Ascending aorta (tissue), 2 donors: ENCODE measurements at regions not wholly inside any gene's neighbourhood (a gene's known extent, or its start where the extent isn't known, plus 50 kb on each side); places are given as distances from the start of the nearest gene placed in this dataset.

Experiments
- DNase-seq, 2 donors: peaks; one replicate each; pipeline ENCODE4 v3.0.0-alpha.2; 2019; ENCODE audit warnings: low spot score in 2 of 2
- H3K27ac ChIP-seq, 2 donors: fragments of 200-600 bp; sonication (generic); one replicate each; pipeline ENCODE4 v1.5.1; 2016 to 2017; ENCODE audit warnings: mild to moderate bottlenecking in 1 of 2
- H3K27me3 ChIP-seq: fragments of 200-600 bp; sonication (generic); one replicate; pipeline ENCODE4 v1.5.1; 2017
- H3K36me3 ChIP-seq, 2 donors: fragments of 200-600 bp; sonication (generic); one replicate each; pipeline ENCODE4 v1.5.1; 2016
- H3K4me1 ChIP-seq, 2 donors: fragments of 200-600 bp; sonication (generic); one replicate each; pipeline ENCODE4 v1.5.1; 2016 to 2017; ENCODE audit warnings: mild to moderate bottlenecking in 1 of 2
- H3K4me3 ChIP-seq, 2 donors: fragments of 200-600 bp; sonication (generic); one replicate each; pipeline ENCODE4 v1.5.1; 2016 to 2017; ENCODE audit warnings: mild to moderate bottlenecking in 1 of 2
- H3K9me3 ChIP-seq, 2 donors: fragments of 200-600 bp; sonication (generic); one replicate each; pipeline ENCODE4 v1.5.1; 2016
- intact Hi-C: fragments of 100-400 bp; cut with DNase I; formaldehyde crosslinking; loops from one replicate; pipeline ENCODE4 v1.15.1; 2023
- TF ChIP-seq, protein P1 (sequence below), 3 experiments: fragments of 200-600 bp in 2 of 3; fragments of 450-650 bp in 1 of 3; sonication (generic) in 2 of 3; IDR thresholded peaks; one replicate each; pipeline ENCODE4 v1.5.1; 2016 to 2019; ENCODE audit warnings: antibody characterized with exemption in 3 of 3, mild to moderate bottlenecking in 1 of 3, moderate library complexity in 1 of 3

DNA sequence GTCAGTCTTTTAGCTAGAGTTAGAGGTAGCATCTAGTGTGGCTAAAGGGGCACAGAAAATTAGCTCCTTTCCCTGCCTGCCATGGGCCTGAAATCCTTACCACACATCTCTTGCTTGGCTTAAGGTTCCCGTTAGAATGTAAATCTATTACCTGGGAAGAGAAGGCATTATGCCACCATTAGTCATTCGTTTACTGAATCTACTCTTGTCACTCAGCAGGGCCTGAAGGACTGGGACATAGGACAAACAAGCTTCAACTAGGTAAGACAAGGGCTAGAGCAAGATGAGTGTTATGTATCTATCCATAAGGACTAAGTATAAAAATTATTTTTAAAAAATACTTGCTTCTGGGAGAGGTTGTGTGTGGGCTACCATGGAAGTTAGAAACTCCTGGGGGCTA, 112.4 kb downstream of the CT47B1 start:
- Histone ChIP-seq H3K9me3 (no peaks in the 10 kb centered on the region), H3K27me3 (no peaks in the 10 kb centered on the region), H3K4me1 (no peaks in the 10 kb centered on the region), H3K27ac (no peak overlapping the region), H3K4me3 (no peak overlapping the region), H3K36me3 (no peaks in the 10 kb centered on the region)
- TF ChIP-seq, protein P1, sequence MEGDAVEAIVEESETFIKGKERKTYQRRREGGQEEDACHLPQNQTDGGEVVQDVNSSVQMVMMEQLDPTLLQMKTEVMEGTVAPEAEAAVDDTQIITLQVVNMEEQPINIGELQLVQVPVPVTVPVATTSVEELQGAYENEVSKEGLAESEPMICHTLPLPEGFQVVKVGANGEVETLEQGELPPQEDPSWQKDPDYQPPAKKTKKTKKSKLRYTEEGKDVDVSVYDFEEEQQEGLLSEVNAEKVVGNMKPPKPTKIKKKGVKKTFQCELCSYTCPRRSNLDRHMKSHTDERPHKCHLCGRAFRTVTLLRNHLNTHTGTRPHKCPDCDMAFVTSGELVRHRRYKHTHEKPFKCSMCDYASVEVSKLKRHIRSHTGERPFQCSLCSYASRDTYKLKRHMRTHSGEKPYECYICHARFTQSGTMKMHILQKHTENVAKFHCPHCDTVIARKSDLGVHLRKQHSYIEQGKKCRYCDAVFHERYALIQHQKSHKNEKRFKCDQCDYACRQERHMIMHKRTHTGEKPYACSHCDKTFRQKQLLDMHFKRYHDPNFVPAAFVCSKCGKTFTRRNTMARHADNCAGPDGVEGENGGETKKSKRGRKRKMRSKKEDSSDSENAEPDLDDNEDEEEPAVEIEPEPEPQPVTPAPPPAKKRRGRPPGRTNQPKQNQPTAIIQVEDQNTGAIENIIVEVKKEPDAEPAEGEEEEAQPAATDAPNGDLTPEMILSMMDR (IDR thresholded peaks at IDR 0.05) = no peak
- no peak for DNase-seq
- intact Hi-C loops = no loop called here

DNA sequence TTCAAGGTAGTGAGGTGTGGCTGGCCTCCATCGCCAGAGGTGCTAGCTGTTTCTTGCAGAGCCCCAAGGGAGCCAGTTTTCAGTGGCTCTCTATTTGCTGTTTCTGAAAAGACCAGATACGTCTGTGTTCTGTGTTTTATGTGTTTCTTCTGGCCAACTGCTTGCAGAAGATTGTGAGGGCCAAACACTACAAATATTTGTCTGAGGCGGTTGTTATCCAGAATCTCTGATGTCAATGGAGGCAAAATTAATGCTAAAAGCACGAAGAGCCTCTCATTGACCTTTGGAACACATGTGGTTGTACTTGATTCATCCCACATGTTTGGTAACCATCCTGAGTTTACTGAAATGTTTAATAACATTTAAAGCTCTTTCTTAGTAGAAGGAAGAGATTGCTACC, 113.9 kb downstream of the CT47B1 start:
- intact Hi-C loops = no loop called here
- DNase-seq = no peak
- H3K4me3 ChIP-seq = no peak overlapping the region
- H3K27ac ChIP-seq = no peak overlapping the region
- no peaks in the 10 kb centered on the region for H3K36me3 ChIP-seq
- no peaks in the 10 kb centered on the region for H3K9me3 ChIP-seq
- no peaks in the 10 kb centered on the region for H3K27me3 ChIP-seq
- no peaks in the 10 kb centered on the region for H3K4me1 ChIP-seq
- TF ChIP-seq, protein P1 (IDR thresholded peaks at IDR 0.05) = no peak

DNA sequence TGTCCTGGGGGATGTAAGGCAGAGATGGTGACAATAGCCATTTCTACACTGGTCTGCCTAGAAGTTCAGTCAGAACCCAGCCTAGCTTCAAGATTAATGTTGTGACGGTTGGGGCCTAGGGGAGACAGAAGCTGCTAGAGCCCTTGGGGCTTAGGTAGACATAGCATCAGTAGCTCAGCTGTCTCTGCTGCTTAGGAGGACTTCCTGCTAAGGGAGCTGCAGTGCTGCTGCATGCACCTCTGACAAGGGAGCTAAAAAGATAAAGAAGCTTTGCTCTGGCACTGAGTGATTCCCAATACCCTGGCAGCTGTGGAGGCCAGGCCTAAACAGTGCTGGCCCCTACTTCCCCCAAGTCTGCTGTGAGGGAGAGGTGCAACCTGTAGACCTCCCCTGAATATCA, 116.0 kb downstream of the CT47B1 start:
- Histone ChIP-seq H3K36me3 (no peaks in the 10 kb centered on the region), H3K4me3 (no peak overlapping the region), H3K4me1 (no peaks in the 10 kb centered on the region), H3K27ac (no peak overlapping the region), H3K27me3 (no peaks in the 10 kb centered on the region), H3K9me3 (no peaks in the 10 kb centered on the region)
- DNase-seq = no peak
- TF ChIP-seq, protein P1 (IDR thresholded peaks at IDR 0.05) = no peak
- intact Hi-C loops = no loop called here

DNA sequence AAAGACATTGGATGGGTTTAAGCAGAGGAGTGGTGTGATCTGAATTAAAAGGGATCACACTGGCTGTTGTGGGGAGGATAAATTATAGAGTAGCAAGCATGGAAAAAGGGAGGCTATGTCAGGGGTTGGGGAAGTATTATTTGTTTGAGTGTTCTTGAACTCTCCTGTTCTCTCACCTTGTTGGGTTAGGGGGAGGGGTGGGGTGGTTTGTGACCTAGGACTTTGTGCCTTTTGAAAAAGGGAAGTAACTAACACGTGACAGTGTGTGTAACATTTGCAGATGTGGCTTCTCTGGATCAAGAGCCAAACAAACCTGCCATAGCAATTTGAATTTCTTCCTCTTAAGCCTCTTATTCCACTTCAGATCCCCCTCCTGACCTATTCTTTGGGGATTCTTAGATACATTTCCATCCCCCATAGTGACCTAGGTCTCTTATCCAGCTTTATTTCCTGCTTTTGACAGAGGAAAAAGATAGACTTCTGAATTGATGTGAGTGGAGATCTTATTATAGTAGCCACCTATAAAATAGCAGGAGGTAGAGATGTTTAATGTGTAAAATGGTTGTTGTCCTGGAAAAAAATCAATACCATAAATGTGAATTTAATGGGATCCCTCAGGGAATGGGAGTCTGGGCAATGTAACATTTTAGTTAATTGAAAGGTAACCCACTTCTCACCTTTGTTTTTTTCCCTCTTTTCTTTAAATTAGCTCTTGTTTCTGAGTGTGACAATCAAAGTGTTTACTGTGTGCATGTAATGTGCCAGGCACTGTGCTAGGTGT, 120.4 kb downstream of the CT47B1 start:
- no peaks in the 10 kb centered on the region for H3K36me3 ChIP-seq
- H3K4me3 ChIP-seq = no peak overlapping the region
- H3K27me3 ChIP-seq = no peaks in the 10 kb centered on the region
- intact Hi-C loops = no loop called here
- no peaks in the 10 kb centered on the region for H3K9me3 ChIP-seq
- no peak for DNase-seq
- TF ChIP-seq, protein P1 (IDR thresholded peaks at IDR 0.05) = no peak
- H3K27ac ChIP-seq = no peak overlapping the region
- H3K4me1 ChIP-seq = no peaks in the 10 kb centered on the region

DNA sequence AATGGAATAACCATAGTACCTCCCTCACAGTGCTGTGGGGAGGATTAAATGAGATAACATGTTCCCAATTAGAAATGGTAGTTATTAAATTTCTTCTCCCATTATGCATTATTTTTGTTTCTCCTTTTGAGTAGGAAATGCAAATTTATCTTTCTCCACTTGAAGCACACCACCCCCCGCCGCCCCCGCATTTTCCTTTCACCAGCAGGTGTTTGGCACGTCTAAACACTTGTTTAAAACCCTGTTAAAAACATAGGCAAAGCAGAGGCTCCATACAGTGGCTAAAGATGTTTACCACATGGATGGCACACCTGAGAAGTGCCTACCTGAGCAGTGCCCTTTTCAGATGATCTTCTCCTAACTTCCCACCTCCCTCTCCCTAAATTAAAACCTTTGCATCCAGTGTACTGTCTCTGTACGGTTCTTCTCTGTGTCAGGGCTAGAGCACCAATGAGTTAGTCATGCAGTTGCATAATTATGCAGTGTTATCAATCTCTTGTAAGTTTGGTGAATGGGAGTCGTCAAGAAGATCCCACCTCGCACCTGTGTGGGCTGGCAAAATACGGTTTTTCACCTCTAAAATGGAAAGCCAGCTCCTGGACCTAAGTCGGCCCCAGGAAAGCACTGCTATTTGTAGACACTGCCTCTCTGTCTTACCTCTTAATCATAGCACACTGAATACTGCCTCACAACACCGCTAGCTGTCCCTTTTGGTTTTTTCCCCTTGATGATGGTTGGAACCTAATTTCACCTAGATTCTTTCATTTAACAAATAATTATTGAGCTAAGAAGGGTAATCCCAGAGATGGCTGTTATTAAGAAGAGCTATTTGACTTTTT, 122.0 kb downstream of the CT47B1 start:
- no peak overlapping the region for H3K27ac ChIP-seq
- no peaks in the 10 kb centered on the region for H3K36me3 ChIP-seq
- H3K4me3 ChIP-seq = no peak overlapping the region
- TF ChIP-seq, protein P1 (IDR thresholded peaks at IDR 0.05) = no peak
- DNase-seq = no peak
- no peaks in the 10 kb centered on the region for H3K4me1 ChIP-seq
- H3K9me3 ChIP-seq = no peaks in the 10 kb centered on the region
- no peaks in the 10 kb centered on the region for H3K27me3 ChIP-seq
- intact Hi-C loops = no loop called here
